ENCODE measurements at regions not wholly inside any gene's neighbourhood (a gene's known extent, or its start where the extent isn't known, plus 50 kb on each side); places are given as distances from the start of the nearest gene placed in this dataset.

DNA sequence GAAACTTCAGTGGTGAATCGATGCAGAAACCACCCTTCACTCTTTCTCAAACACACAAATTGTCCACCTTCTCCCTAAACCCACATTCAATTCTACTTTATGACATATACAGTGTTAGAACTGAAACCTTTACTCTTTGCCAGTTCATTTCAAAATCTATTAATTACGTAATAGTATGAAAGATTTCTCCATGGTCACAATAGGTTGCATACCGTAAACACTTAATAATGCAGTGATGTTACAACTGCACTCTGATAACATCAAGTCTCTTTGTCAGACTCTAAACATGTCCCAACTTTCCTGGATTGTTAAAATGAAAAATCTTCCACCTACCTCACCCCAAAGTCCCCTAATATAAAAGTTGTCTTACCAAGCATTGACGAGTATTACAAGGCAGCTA is 111.8 kb upstream of the PROK2 start:
- H3K27me3 ChIP-seq (replicated peaks; ENCODE audit: insufficient read depth, low read length), result no peaks in the 10 kb centered on the region
- no peaks in the 10 kb centered on the region for H3K79me2 ChIP-seq (ENCODE audit: low read length)
- no peaks in the 10 kb centered on the region for H4K20me1 ChIP-seq (ENCODE audit: insufficient read depth, low read length)
- H3K36me3 ChIP-seq (replicated peaks; ENCODE audit: insufficient read depth, low read length), result no peaks in the 10 kb centered on the region
- H3K9me3 ChIP-seq (replicated peaks; ENCODE audit: insufficient read depth, low read length), result no peaks in the 10 kb centered on the region
- H3F3A ChIP-seq (ENCODE audit: insufficient read depth, low read length), result no peaks in the 10 kb centered on the region
- no peaks in the 10 kb centered on the region for H3K9me2 ChIP-seq (replicated peaks; ENCODE audit: insufficient read depth, low read length)
- no peak overlapping the region for H3K9ac ChIP-seq (ENCODE audit: low read length)
- DNase-seq, result no peak
- no peak overlapping the region for H3K4me3 ChIP-seq (ENCODE audit: low read length)
- H3K4me1 ChIP-seq (ENCODE audit: low read length), result no peaks in the 10 kb centered on the region
- no peak overlapping the region for H3K27ac ChIP-seq (ENCODE audit: low read length)
- H2AFZ ChIP-seq (ENCODE audit: low read length), result no peak overlapping the region
- TF ChIP-seq EZH2 (optimal IDR thresholded peaks at IDR 0.05; ENCODE audit: low read depth, low read length) (no peak), EZH2phosphoT487 (IDR thresholded peaks at IDR 0.05; ENCODE audit: low read length) (no peak)
- TF ChIP-seq, protein P1, sequence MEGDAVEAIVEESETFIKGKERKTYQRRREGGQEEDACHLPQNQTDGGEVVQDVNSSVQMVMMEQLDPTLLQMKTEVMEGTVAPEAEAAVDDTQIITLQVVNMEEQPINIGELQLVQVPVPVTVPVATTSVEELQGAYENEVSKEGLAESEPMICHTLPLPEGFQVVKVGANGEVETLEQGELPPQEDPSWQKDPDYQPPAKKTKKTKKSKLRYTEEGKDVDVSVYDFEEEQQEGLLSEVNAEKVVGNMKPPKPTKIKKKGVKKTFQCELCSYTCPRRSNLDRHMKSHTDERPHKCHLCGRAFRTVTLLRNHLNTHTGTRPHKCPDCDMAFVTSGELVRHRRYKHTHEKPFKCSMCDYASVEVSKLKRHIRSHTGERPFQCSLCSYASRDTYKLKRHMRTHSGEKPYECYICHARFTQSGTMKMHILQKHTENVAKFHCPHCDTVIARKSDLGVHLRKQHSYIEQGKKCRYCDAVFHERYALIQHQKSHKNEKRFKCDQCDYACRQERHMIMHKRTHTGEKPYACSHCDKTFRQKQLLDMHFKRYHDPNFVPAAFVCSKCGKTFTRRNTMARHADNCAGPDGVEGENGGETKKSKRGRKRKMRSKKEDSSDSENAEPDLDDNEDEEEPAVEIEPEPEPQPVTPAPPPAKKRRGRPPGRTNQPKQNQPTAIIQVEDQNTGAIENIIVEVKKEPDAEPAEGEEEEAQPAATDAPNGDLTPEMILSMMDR (IDR thresholded peaks at IDR 0.05; ENCODE audit: low read length), result no peak
- no peak overlapping the region for H3K4me2 ChIP-seq (ENCODE audit: low read depth, low read length)

DNA sequence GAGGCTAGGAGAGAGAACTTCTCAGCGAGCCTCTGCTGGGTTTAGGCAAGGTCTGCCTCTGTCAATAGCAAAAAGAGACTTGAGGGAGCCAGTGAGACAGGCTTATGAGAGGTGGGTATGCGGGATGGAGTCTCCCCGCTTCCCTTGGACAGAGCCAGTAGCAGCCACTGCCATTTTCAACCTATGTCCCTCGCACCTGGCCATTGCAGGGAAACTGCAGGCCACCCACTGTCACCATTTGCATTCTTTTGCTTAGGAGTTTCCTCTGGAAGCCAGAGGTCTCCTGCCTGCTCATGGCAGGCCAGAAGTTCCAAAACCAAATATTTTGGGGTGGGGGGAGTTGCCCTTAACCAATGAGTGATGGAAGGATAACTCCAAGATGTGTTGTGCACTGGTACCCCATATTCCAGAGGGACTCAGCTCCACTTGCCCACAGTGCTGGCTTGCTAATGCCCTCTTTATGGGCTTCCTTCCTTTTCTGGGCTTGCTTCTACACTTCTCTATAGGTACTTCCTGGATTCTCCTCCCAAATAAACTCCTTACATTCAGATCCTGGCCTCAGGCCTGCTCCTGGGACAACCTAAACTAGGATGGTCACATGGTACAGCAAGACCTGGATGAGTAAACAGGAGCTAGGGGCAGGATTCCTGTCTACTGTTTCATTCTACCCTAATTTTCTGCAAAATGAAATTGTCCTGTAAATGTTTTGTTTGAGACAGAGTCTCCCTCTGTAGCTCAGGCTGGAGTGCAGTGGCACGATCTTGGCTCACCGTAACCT is 108.9 kb upstream of the PROK2 start:
- no peak overlapping the region for H3K9ac ChIP-seq (ENCODE audit: low read length)
- DNase-seq, result no peak
- TF ChIP-seq EZH2phosphoT487 (IDR thresholded peaks at IDR 0.05; ENCODE audit: low read length), result no peak
- TF ChIP-seq, protein P1 (IDR thresholded peaks at IDR 0.05; ENCODE audit: low read length), result no peak
- TF ChIP-seq EZH2 (optimal IDR thresholded peaks at IDR 0.05; ENCODE audit: low read depth, low read length), result no peak
- no peak overlapping the region for H3K4me3 ChIP-seq (ENCODE audit: low read length)
- H3K27me3 ChIP-seq (replicated peaks; ENCODE audit: insufficient read depth, low read length), result no peaks in the 10 kb centered on the region
- no peak overlapping the region for H3K27ac ChIP-seq (ENCODE audit: low read length)
- H4K20me1 ChIP-seq (ENCODE audit: insufficient read depth, low read length), result no peaks in the 10 kb centered on the region
- no peaks in the 10 kb centered on the region for H3K9me3 ChIP-seq (replicated peaks; ENCODE audit: insufficient read depth, low read length)
- no peaks in the 10 kb centered on the region for H3K79me2 ChIP-seq (ENCODE audit: low read length)
- no peaks in the 10 kb centered on the region for H3K36me3 ChIP-seq (replicated peaks; ENCODE audit: insufficient read depth, low read length)
- H2AFZ ChIP-seq (ENCODE audit: low read length), result no peak overlapping the region
- no peak overlapping the region for H3K4me2 ChIP-seq (ENCODE audit: low read depth, low read length)
- H3K4me1 ChIP-seq (ENCODE audit: low read length), result no peaks in the 10 kb centered on the region
- no peaks in the 10 kb centered on the region for H3K9me2 ChIP-seq (replicated peaks; ENCODE audit: insufficient read depth, low read length)
- no peaks in the 10 kb centered on the region for H3F3A ChIP-seq (ENCODE audit: insufficient read depth, low read length)

DNA sequence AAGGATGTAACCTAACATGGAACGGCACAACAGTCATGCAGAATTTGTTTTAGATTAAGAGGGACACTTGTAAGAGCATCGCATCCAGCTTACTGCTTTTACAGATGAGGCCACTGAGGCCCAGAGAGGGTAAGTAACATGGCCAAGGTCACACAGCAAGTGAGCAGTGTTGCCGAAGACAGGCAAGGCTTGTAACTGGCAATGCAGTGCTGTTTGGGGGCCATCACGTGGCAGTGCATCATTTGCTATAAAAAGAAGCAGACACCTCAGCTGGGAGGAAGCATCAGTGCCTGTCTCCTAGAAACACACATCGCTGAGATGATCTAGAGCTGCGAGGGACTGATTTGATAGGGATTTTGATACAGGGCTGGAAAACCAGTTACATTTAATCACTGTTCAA is 108.2 kb upstream of the PROK2 start:
- Histone ChIP-seq H3K4me2 (ENCODE audit: low read depth, low read length) (no peak overlapping the region), H3K27ac (ENCODE audit: low read length) (no peak overlapping the region)

More for the DNA sequence above, 108.2 kb upstream of the PROK2 start:
- no peak for TF ChIP-seq EZH2phosphoT487 (IDR thresholded peaks at IDR 0.05; ENCODE audit: low read length)
- no peak for TF ChIP-seq EZH2 (optimal IDR thresholded peaks at IDR 0.05; ENCODE audit: low read depth, low read length)
- TF ChIP-seq, protein P1 (IDR thresholded peaks at IDR 0.05; ENCODE audit: low read length), result no peak
- no peaks in the 10 kb centered on the region for H3K79me2 ChIP-seq (ENCODE audit: low read length)
- no peak overlapping the region for H2AFZ ChIP-seq (ENCODE audit: low read length)
- H3K4me3 ChIP-seq (ENCODE audit: low read length), result no peak overlapping the region
- no peak for DNase-seq
- no peaks in the 10 kb centered on the region for H3K36me3 ChIP-seq (replicated peaks; ENCODE audit: insufficient read depth, low read length)
- no peaks in the 10 kb centered on the region for H3F3A ChIP-seq (ENCODE audit: insufficient read depth, low read length)
- H4K20me1 ChIP-seq (ENCODE audit: insufficient read depth, low read length), result no peaks in the 10 kb centered on the region
- H3K27me3 ChIP-seq (replicated peaks; ENCODE audit: insufficient read depth, low read length), result no peaks in the 10 kb centered on the region
- no peaks in the 10 kb centered on the region for H3K4me1 ChIP-seq (ENCODE audit: low read length)
- no peaks in the 10 kb centered on the region for H3K9me3 ChIP-seq (replicated peaks; ENCODE audit: insufficient read depth, low read length)
- H3K9me2 ChIP-seq (replicated peaks; ENCODE audit: insufficient read depth, low read length), result no peaks in the 10 kb centered on the region
- no peak overlapping the region for H3K9ac ChIP-seq (ENCODE audit: low read length)
